GM23338 (cell line): ENCODE measurements at regions not wholly inside any gene's neighbourhood (a gene's known extent, or its start where the extent isn't known, plus 50 kb on each side); places are given as distances from the start of the nearest gene placed in this dataset.

ENCODE experiments used
- ATAC-seq: fragments of 200-7000 bp; cut with Tn5 transposase; 3 replicates; pipeline ENCODE4 v1.9.1; 2020
- DNase-seq: peaks from one replicate; pipeline ENCODE4 v3.0.0-alpha.2; 2015; ENCODE audit warnings: low spot score
- H2AFZ ChIP-seq: fragments of 200-600 bp; sonication (generic); 2 replicates; pipeline ENCODE4 v1.8.0; 2016; ENCODE audit warnings: antibody characterized with exemption, mild to moderate bottlenecking, moderate library complexity
- H3F3A ChIP-seq: fragments of 200-600 bp; sonication (generic); replicated peaks from 2 replicates; pipeline ENCODE4 v1.8.0; 2017; ENCODE audit warnings: antibody characterized with exemption, mixed run types, low read depth
- H3K27ac ChIP-seq: fragments of 200-600 bp; sonication (generic); 2 replicates; pipeline ENCODE4 v1.6.1; 2016; ENCODE audit warnings: low read depth
- H3K27me3 ChIP-seq: fragments of 200-600 bp; sonication (generic); 2 replicates; pipeline ENCODE4 v1.8.0; 2016; ENCODE audit warnings: mild to moderate bottlenecking, mixed run types, moderate library complexity; ENCODE audit not compliant: insufficient read depth
- H3K36me3 ChIP-seq: fragments of 200-600 bp; sonication (generic); 2 replicates; pipeline ENCODE4 v1.8.0; 2016; ENCODE audit warnings: mild to moderate bottlenecking; ENCODE audit not compliant: insufficient read depth
- H3K4me1 ChIP-seq: fragments of 200-600 bp; sonication (generic); 2 replicates; pipeline ENCODE4 v1.8.0; 2016; ENCODE audit warnings: mild to moderate bottlenecking, moderate library complexity; ENCODE audit not compliant: insufficient read depth
- H3K4me2 ChIP-seq: fragments of 200-600 bp; sonication (generic); 2 replicates; pipeline ENCODE4 v1.7.1; 2017; ENCODE audit warnings: mixed run types
- H3K4me3 ChIP-seq: fragments of 200-600 bp; sonication (generic); 2 replicates; pipeline ENCODE4 v1.6.1; 2016; ENCODE audit warnings: mixed run types
- H3K79me2 ChIP-seq: fragments of 200-600 bp; sonication (generic); replicated peaks from 2 replicates; pipeline ENCODE4 v1.8.0; 2017; ENCODE audit warnings: mild to moderate bottlenecking; ENCODE audit not compliant: insufficient read depth
- H3K9me2 ChIP-seq: fragments of 200-600 bp; sonication (generic); 2 replicates; pipeline ENCODE4 v1.8.0; 2017; ENCODE audit not compliant: insufficient read depth
- H4K20me1 ChIP-seq: fragments of 200-600 bp; sonication (generic); replicated peaks from 2 replicates; pipeline ENCODE4 v1.8.0; 2017; ENCODE audit warnings: mild to moderate bottlenecking; ENCODE audit not compliant: insufficient read depth
- H3K27ac Mint-ChIP-seq: 2 replicates; pipeline ENCODE4 v1.8.0; 2020; ENCODE audit warnings: inconsistent platforms, mild to moderate bottlenecking, moderate library complexity, mixed read lengths
- H3K27me3 Mint-ChIP-seq: 3 replicates; pipeline ENCODE4 v1.8.0; 2022; ENCODE audit warnings: low read depth, mild to moderate bottlenecking, moderate library complexity, mixed read lengths, inconsistent platforms; ENCODE audit not compliant: insufficient read depth, poor library complexity
- H3K36me3 Mint-ChIP-seq: 3 replicates; pipeline ENCODE4 v1.8.0; 2021; ENCODE audit warnings: low read depth, mild to moderate bottlenecking, inconsistent platforms, moderate library complexity, mixed read lengths
- H3K4me1 Mint-ChIP-seq: 3 replicates; pipeline ENCODE4 v1.8.0; 2020; ENCODE audit warnings: mild to moderate bottlenecking, inconsistent platforms, mixed read lengths
- H3K4me3 Mint-ChIP-seq: 3 replicates; pipeline ENCODE4 v1.8.0; 2021; ENCODE audit warnings: moderate library complexity, mild to moderate bottlenecking, inconsistent platforms, mixed read lengths
- H3K9me3 Mint-ChIP-seq: 3 replicates; pipeline ENCODE4 v1.8.0; 2020; ENCODE audit warnings: moderate library complexity, mild to moderate bottlenecking, inconsistent platforms, mixed read lengths
- EZH2 ChIP-seq: fragments of 200-600 bp; sonication (generic); IDR thresholded peaks from one replicate; pipeline ENCODE4 v1.8.0; 2017; ENCODE audit warnings: antibody characterized with exemption, mild to moderate bottlenecking, low read depth; ENCODE audit not compliant: unreplicated experiment
- EZH2phosphoT487 ChIP-seq: fragments of 200-600 bp; sonication (generic); IDR thresholded peaks from one replicate; pipeline ENCODE4 v1.8.1; 2018; ENCODE audit warnings: antibody characterized with exemption; ENCODE audit not compliant: unreplicated experiment
- JUNB ChIP-seq: IDR thresholded peaks from one replicate; pipeline ENCODE4 v1.6.1; 2016; ENCODE audit warnings: antibody characterized with exemption; ENCODE audit not compliant: unreplicated experiment
- NANOG ChIP-seq: IDR thresholded peaks from 2 replicates; pipeline ENCODE4 v1.6.1; 2016; ENCODE audit warnings: antibody characterized with exemption, borderline replicate concordance
- STAT1 ChIP-seq: IDR thresholded peaks from one replicate; pipeline ENCODE4 v1.6.1; 2016; ENCODE audit warnings: antibody characterized with exemption; ENCODE audit not compliant: unreplicated experiment
- ZNF114 ChIP-seq: fragments of 250-450 bp; sonication (Bioruptor Pico); IDR thresholded peaks from 2 replicates; pipeline ENCODE4 v1.5.0; 2020; ENCODE audit warnings: mild to moderate bottlenecking, moderate library complexity
- TF ChIP-seq, protein P1 (sequence below): fragments of 250-450 bp; sonication (Bioruptor Pico); IDR thresholded peaks from 2 replicates; pipeline ENCODE4 v1.5.0; 2020; ENCODE audit warnings: mild to moderate bottlenecking, moderate library complexity

GRCh38 chr6:22110061-22110460, 186.8 kb downstream of the PRL start (continued):
- TF ChIP-seq EZH2: no peak
- TF ChIP-seq JUNB: no peak
- TF ChIP-seq NANOG: no peak
- TF ChIP-seq ZNF114 (CRISPR knock-in tag): no peak
- TF ChIP-seq STAT1: no peak
- TF ChIP-seq, protein P1, sequence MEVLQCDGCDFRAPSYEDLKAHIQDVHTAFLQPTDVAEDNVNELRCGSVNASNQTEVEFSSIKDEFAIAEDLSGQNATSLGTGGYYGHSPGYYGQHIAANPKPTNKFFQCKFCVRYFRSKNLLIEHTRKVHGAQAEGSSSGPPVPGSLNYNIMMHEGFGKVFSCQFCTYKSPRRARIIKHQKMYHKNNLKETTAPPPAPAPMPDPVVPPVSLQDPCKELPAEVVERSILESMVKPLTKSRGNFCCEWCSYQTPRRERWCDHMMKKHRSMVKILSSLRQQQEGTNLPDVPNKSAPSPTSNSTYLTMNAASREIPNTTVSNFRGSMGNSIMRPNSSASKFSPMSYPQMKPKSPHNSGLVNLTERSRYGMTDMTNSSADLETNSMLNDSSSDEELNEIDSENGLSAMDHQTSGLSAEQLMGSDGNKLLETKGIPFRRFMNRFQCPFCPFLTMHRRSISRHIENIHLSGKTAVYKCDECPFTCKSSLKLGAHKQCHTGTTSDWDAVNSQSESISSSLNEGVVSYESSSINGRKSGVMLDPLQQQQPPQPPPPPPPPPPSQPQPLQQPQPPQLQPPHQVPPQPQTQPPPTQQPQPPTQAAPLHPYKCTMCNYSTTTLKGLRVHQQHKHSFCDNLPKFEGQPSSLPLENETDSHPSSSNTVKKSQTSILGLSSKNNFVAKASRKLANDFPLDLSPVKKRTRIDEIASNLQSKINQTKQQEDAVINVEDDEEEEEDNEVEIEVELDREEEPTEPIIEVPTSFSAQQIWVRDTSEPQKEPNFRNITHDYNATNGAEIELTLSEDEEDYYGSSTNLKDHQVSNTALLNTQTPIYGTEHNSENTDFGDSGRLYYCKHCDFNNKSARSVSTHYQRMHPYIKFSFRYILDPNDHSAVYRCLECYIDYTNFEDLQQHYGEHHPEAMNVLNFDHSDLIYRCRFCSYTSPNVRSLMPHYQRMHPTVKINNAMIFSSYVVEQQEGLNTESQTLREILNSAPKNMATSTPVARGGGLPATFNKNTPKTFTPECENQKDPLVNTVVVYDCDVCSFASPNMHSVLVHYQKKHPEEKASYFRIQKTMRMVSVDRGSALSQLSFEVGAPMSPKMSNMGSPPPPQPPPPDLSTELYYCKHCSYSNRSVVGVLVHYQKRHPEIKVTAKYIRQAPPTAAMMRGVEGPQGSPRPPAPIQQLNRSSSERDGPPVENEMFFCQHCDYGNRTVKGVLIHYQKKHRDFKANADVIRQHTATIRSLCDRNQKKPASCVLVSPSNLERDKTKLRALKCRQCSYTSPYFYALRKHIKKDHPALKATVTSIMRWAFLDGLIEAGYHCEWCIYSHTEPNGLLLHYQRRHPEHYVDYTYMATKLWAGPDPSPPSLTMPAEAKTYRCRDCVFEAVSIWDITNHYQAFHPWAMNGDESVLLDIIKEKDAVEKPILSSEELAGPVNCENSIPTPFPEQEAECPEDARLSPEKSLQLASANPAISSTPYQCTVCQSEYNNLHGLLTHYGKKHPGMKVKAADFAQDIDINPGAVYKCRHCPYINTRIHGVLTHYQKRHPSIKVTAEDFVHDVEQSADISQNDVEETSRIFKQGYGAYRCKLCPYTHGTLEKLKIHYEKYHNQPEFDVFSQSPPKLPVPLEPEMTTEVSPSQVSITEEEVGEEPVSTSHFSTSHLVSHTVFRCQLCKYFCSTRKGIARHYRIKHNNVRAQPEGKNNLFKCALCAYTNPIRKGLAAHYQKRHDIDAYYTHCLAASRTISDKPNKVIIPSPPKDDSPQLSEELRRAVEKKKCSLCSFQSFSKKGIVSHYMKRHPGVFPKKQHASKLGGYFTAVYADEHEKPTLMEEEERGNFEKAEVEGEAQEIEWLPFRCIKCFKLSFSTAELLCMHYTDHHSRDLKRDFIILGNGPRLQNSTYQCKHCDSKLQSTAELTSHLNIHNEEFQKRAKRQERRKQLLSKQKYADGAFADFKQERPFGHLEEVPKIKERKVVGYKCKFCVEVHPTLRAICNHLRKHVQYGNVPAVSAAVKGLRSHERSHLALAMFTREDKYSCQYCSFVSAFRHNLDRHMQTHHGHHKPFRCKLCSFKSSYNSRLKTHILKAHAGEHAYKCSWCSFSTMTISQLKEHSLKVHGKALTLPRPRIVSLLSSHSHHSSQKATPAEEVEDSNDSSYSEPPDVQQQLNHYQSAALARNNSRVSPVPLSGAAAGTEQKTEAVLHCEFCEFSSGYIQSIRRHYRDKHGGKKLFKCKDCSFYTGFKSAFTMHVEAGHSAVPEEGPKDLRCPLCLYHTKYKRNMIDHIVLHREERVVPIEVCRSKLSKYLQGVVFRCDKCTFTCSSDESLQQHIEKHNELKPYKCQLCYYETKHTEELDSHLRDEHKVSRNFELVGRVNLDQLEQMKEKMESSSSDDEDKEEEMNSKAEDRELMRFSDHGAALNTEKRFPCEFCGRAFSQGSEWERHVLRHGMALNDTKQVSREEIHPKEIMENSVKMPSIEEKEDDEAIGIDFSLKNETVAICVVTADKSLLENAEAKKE: no peak
- no peak for TF ChIP-seq EZH2phosphoT487

DNA sequence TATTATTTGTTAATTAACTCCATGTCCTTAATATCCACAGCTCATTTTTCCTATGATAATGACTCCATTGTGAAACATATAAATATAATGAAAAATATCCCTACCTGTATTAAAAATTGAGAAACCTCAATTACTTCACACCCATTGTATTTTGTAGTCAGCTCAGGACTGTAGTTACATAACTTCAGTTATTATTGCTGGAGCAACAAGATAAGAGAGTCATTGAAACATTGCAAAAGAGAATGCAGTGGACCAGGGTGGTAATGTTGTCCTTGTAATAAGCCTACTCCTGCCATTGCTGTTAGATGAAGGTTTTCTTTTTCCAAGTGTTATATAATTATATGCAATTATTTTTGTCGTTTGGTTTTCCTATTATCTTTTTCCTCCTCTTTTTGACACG, 184.4 kb downstream of the PRL start:
- Histone ChIP-seq H3K4me2 (no peak overlapping the region), H3K27ac (no peak overlapping the region), H3F3A (no peaks in the 10 kb centered on the region), H2AFZ (no peak overlapping the region), H3K79me2 (no peaks in the 10 kb centered on the region), H3K9me2 (no peaks in the 10 kb centered on the region), H4K20me1 (peaks cover 5% of the 10 kb centered on the region; the same call in 1 of the 2 replicates), H3K27me3 (no peaks in the 10 kb centered on the region), H3K4me3 (no peak overlapping the region), H3K36me3 (0 out of 2 replicates have a peak, but pooled peaks cover 8% of the 10 kb centered on the region), H3K4me1 (no peaks in the 10 kb centered on the region)
- no peaks in the 10 kb centered on the region for H3K27me3 Mint-ChIP-seq
- H3K9me3 Mint-ChIP-seq: no peaks in the 10 kb centered on the region; the same call in 2 of the 3 replicates
- ATAC-seq: no peak
- no peak overlapping the region for H3K4me3 Mint-ChIP-seq
- TF ChIP-seq EZH2: no peak
- peaks cover 20% of the 10 kb centered on the region for H3K36me3 Mint-ChIP-seq
- DNase-seq: no peak
- no peaks in the 10 kb centered on the region for H3K4me1 Mint-ChIP-seq
- H3K27ac Mint-ChIP-seq: no peak overlapping the region
